ENCODE measurements at regions not wholly inside any gene's neighbourhood (a gene's known extent, or its start where the extent isn't known, plus 50 kb on each side); places are given as distances from the start of the nearest gene placed in this dataset.

DNA sequence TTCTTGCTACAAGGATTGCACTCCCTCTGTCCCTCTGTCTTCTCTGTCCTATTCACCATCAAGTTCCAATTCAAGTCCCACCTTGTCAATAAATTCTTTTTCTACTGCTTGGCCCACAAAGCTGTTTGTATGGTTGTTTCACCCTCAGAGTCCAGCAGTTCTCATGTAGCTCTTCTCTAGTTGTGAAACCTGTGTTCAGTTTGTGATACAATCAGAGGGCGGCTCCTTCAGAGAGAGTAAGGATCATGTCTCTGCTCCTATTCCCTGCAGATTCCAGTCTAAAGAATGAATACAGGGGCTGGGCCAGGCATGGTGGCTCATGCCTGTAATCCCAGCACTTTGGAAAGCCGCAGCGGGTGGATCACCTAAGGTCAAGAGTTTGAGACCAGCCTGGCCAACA, 126.6 kb upstream of the BET1 start (continued):
- TF ChIP-seq ZNF584 (CRISPR knock-in tag; IDR thresholded peaks at IDR 0.05; ENCODE audit: low read depth) (no peak), MTA3 (IDR thresholded peaks at IDR 0.05; ENCODE audit: borderline replicate concordance) (no peak)

DNA sequence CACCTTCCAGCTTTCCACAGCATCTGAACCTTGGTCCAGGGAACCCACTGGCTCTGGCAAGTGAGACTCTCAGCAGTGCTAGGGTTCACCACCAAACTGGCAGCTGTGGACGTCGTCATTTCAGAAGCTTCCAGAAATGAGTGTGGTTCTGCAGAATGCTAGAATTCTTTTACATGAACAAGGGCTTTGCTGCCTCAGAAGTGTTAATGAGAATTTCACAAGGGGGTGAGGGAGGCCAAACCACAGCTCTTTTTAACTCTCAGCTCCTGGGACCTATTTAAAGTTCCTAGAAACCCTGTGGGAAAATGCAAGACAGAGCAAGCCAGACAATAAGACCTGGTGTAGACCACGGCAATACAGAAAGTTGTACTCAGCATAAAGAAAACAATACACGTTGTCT, 129.3 kb upstream of the BET1 start:
- Histone ChIP-seq H3K79me2 (ENCODE audit: control insufficient read depth, insufficient read depth, low read length) (no peaks in the 10 kb centered on the region), H3K4me3 (no peak overlapping the region), H2AFZ (ENCODE audit: low read depth, low read length) (no peak overlapping the region), H3K36me3 (ENCODE audit: control insufficient read depth, insufficient read depth, low read length) (no peaks in the 10 kb centered on the region), H3K9ac (ENCODE audit: insufficient read depth in 1 of 2, low read depth in 2 of 2, low read length in 2 of 2) (no peak overlapping the region), H3K9me3 (replicated peaks; ENCODE audit: control insufficient read depth, insufficient read depth, low read depth, low read length) (no peaks in the 10 kb centered on the region), H3K27me3 (ENCODE audit: control insufficient read depth in 2 of 2, insufficient read depth in 2 of 2, low read length in 2 of 2) (no peaks in the 10 kb centered on the region), H3K9me1 (ENCODE audit: control insufficient read depth, insufficient read depth, low read length) (no peaks in the 10 kb centered on the region), H3K27ac (ENCODE audit: extremely low read depth, low read depth, low read length) (no peak overlapping the region), H3K4me2 (ENCODE audit: insufficient read depth, low read length) (no peak overlapping the region), H4K20me1 (replicated peaks; ENCODE audit: control insufficient read depth, insufficient read depth, low read length) (no peaks in the 10 kb centered on the region), H3K4me1 (replicated peaks in 1 of 2; ENCODE audit: control insufficient read depth in 2 of 2, insufficient read depth in 2 of 2, low read length in 2 of 2) (no peaks in the 10 kb centered on the region)
- ATAC-seq (no peak), FAIRE-seq (no peak), DNase-seq (ENCODE audit: extremely low read depth in 1 of 4, low spot score in 3 of 4) (no peak)
- ChIA-PET POLR2A (no interaction called here), CTCF (ENCODE audit: low intra/inter-chr PET ratio) (no interaction called here)
- in situ Hi-C loops (cut with MboI) (no loop called here), intact Hi-C loops (cut with micrococcal nuclease) (no loop called here)
- TF ChIP-seq ARHGAP35 (IDR thresholded peaks at IDR 0.05; ENCODE audit: partially characterized antibody) (no peak), HCFC1 (IDR thresholded peaks at IDR 0.05; ENCODE audit: low read depth, low read length) (no peak), RHOXF2B (CRISPR knock-in tag; conservative IDR thresholded peaks at IDR 0.05) (no peak)
- BruUV-seq (replicated peaks) = no TSS peak
- 0% methylated on average over 4 of the region's 4 CpGs for WGBS (ENCODE audit: insufficient coverage, low coverage, missing lambda C conversion rate)

DNA sequence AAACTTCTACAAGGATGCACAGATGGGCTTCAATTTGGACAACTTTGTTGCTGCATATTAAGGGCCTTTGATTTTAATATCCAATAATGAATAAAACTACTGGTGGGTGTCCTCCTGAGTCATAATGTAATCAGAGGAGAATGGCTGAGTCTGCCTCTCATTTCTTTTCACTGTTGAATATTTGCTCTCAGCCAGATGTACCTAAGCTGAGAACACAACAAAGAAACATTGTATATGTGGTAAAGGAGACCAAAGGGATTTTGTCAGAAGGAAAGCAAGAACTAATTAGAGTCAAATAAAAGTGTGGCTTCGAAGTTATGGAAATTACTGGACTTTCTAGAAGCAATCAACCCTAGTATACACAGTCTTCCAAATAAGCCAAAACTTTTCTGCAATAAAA, 131.0 kb upstream of the BET1 start:
- H3K4me2 ChIP-seq (ENCODE audit: insufficient read depth, low read length) = no peak overlapping the region
- FAIRE-seq (no peak), ATAC-seq (no peak), DNase-seq (ENCODE audit: extremely low read depth in 1 of 4, low spot score in 3 of 4) (no peak)
- no peak overlapping the region for H3K4me3 ChIP-seq
- ChIA-PET CTCF (ENCODE audit: low intra/inter-chr PET ratio) (no interaction called here), POLR2A (no interaction called here)
- in situ Hi-C loops (cut with MboI) = no loop called here
- H3K9ac ChIP-seq (ENCODE audit: insufficient read depth in 1 of 2, low read depth in 2 of 2, low read length in 2 of 2) = no peak overlapping the region
- H3K9me3 ChIP-seq (replicated peaks; ENCODE audit: control insufficient read depth, insufficient read depth, low read depth, low read length) = no peaks in the 10 kb centered on the region
- intact Hi-C loops (cut with micrococcal nuclease) = no loop called here
- no peaks in the 10 kb centered on the region for H3K9me1 ChIP-seq (ENCODE audit: control insufficient read depth, insufficient read depth, low read length)
- no peaks in the 10 kb centered on the region for H4K20me1 ChIP-seq (replicated peaks; ENCODE audit: control insufficient read depth, insufficient read depth, low read length)
- WGBS (ENCODE audit: insufficient coverage, low coverage, missing lambda C conversion rate) = 0% methylated on average over 1 of the region's 1 CpG
- no peak overlapping the region for H2AFZ ChIP-seq (ENCODE audit: low read depth, low read length)
- no peaks in the 10 kb centered on the region for H3K36me3 ChIP-seq (ENCODE audit: control insufficient read depth, insufficient read depth, low read length)
- no peaks in the 10 kb centered on the region for H3K4me1 ChIP-seq (replicated peaks in 1 of 2; ENCODE audit: control insufficient read depth in 2 of 2, insufficient read depth in 2 of 2, low read length in 2 of 2)
- no TSS peak for BruUV-seq (replicated peaks)
- H3K79me2 ChIP-seq (ENCODE audit: control insufficient read depth, insufficient read depth, low read length) = no peaks in the 10 kb centered on the region
- H3K27me3 ChIP-seq (ENCODE audit: control insufficient read depth in 2 of 2, insufficient read depth in 2 of 2, low read length in 2 of 2) = no peaks in the 10 kb centered on the region
- H3K27ac ChIP-seq (ENCODE audit: extremely low read depth, low read depth, low read length) = no peak overlapping the region
- TF ChIP-seq PTTG1 (tag; IDR thresholded peaks at IDR 0.05; ENCODE audit: low read depth) = no peak
- no peak for TF ChIP-seq ZC3H11A (IDR thresholded peaks at IDR 0.05; ENCODE audit: low read depth, low read length)
- TF ChIP-seq, protein P1, sequence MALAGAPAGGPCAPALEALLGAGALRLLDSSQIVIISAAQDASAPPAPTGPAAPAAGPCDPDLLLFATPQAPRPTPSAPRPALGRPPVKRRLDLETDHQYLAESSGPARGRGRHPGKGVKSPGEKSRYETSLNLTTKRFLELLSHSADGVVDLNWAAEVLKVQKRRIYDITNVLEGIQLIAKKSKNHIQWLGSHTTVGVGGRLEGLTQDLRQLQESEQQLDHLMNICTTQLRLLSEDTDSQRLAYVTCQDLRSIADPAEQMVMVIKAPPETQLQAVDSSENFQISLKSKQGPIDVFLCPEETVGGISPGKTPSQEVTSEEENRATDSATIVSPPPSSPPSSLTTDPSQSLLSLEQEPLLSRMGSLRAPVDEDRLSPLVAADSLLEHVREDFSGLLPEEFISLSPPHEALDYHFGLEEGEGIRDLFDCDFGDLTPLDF (CRISPR knock-in tag; IDR thresholded peaks at IDR 0.05) = no peak
- TF ChIP-seq, protein P2, sequence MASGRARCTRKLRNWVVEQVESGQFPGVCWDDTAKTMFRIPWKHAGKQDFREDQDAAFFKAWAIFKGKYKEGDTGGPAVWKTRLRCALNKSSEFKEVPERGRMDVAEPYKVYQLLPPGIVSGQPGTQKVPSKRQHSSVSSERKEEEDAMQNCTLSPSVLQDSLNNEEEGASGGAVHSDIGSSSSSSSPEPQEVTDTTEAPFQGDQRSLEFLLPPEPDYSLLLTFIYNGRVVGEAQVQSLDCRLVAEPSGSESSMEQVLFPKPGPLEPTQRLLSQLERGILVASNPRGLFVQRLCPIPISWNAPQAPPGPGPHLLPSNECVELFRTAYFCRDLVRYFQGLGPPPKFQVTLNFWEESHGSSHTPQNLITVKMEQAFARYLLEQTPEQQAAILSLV (tag; IDR thresholded peaks at IDR 0.05) = no peak
- TF ChIP-seq SRSF7 (optimal IDR thresholded peaks at IDR 0.05; ENCODE audit: low read depth, low read length) = no peak
- TF ChIP-seq, protein P3, sequence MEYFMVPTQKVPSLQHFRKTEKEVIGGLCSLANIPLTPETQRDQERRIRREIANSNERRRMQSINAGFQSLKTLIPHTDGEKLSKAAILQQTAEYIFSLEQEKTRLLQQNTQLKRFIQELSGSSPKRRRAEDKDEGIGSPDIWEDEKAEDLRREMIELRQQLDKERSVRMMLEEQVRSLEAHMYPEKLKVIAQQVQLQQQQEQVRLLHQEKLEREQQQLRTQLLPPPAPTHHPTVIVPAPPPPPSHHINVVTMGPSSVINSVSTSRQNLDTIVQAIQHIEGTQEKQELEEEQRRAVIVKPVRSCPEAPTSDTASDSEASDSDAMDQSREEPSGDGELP (CRISPR knock-in tag; IDR thresholded peaks at IDR 0.05; ENCODE audit: borderline replicate concordance) = no peak
- no peak for TF ChIP-seq NR4A1 (CRISPR knock-in tag; IDR thresholded peaks at IDR 0.05)
- no peak for TF ChIP-seq NR4A1 (tag; IDR thresholded peaks at IDR 0.05)
- no peak for TF ChIP-seq SRSF3 (IDR thresholded peaks at IDR 0.05; ENCODE audit: insufficient read depth, low read length)
